Hematopoietic multipotent progenitor cell (in vitro differentiated cells): ENCODE measurements at regions not wholly inside any gene's neighbourhood (a gene's known extent, or its start where the extent isn't known, plus 50 kb on each side); places are given as distances from the start of the nearest gene placed in this dataset.

ENCODE experiments used
- DNase-seq, 3 donors: peaks; one replicate each; pipeline ENCODE4 v3.0.0-alpha.2; 2011 to 2015; ENCODE audit warnings: low read depth in 2 of 3, low spot score in 2 of 3

DNA sequence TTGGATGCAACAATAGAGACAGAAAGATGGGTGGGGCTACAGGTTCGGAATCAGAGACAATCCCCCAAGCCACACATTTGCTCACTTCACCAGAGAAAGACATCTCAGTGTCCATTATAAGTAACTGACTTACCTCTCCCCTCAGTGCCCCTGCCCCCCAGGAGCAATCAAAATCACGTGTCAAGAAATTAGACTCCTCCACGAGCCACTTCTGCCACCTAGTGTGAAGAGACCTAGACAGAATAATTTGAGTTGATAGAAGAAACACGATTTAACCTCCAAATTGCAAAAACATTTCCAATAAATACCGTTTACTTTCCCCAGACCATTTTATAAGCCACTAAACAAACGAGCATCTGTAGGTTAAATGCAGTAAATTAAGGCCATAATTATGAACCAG lies 123.2 kb downstream of the SLC30A10 start:
- no peak for DNase-seq

DNA sequence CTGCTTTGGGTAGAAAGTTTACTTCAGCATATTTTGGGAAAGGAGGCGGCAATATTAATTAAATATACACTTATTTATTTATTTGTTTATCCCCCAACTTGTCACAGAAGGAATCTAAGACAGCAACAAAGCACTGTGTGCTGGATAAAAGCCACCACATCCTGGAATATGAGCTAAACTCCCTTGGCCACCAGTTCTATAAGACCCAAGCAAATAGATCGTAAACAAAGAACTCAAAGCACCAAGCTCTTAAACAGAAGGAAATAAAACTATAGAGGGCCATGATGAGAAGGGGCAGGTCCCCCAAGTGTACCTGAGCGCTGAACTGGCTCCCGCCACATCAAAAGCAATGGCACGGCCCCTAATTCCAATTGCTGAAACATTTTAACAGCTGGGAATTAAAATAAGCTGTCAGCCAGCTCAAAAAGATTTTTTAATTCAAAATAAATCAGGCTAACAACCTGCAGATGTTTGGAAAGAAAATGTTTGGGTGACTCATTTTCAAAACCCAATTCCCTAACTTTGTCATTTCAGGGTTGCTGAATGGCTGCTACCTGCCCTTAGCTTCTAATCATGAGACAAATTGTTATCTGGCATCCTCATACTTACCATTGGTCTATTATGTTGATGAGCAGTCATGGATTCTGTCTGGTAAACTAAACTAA lies 127.1 kb downstream of the SLC30A10 start:
- no peak for DNase-seq

DNA sequence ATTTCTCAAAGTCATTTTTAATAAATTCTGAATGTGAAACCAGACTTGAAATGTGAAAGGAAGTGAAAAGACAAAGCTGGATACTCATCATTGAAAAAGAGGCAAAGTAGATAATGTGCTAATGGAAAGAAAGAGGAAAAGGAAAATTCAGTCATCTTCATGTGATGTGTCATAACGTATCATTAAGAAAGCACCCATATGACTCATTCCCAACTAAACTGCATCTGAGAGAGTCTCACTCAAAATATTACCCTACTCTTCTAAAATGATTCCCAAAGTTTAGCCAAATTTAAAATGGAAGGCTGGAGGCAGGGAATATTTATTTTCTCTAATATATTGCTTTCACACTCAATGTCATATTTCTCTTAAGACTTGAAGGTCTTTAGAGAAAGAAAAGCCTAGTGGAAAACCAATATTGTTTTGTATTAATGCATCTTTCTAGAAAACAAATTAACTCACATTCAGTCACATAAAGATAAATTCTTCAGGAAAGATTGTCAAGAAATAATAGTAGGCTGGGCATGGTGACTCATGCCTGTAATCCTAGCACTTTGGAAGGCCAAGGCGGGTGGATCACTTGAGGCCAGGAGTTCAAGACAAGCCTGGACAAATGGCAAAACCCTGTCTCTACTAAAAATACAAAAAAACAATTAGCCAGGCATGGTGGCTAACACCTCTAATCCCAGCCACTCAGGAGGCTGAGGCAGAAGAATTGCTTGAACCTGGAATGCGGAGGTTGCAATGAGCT lies 129.9 kb downstream of the SLC30A10 start:
- no peak for DNase-seq

DNA sequence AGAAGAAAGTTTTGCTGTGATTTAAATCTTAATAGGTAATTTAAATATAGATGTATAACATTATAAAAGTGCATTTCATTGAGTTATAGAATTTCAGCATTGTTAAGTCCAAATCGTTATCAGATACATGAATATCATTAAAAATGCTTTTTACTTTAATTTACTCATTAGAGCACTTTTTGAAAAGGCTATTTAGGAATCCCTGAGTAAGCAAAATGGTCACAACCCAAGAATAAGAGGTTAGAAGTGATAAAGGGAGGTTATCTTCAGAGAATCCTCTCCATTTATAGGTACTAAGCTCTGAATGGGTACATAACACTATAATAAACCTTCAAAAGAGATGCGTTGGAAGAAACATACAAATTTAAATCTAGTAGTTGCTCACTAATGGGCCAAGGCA lies 130.7 kb downstream of the SLC30A10 start:
- DNase-seq = no peak

DNA sequence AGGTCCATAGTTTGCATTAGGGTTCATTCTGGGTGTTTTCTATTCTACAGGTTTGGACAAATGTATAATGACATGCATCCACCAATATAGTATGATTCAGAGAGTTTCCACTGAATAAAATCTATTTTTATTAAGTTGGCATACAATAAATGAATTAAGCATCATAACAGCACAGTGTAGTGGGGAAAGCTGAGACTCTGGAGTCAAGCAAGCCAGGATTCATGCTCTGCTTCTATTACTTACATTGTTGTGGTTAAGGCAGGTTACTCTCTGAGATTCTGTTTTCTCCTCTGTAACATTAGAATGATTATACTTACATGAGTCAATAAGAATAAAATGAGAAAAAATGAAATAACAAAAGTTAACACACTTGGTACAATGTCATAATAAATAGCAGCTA lies 131.3 kb downstream of the SLC30A10 start:
- no peak for DNase-seq

DNA sequence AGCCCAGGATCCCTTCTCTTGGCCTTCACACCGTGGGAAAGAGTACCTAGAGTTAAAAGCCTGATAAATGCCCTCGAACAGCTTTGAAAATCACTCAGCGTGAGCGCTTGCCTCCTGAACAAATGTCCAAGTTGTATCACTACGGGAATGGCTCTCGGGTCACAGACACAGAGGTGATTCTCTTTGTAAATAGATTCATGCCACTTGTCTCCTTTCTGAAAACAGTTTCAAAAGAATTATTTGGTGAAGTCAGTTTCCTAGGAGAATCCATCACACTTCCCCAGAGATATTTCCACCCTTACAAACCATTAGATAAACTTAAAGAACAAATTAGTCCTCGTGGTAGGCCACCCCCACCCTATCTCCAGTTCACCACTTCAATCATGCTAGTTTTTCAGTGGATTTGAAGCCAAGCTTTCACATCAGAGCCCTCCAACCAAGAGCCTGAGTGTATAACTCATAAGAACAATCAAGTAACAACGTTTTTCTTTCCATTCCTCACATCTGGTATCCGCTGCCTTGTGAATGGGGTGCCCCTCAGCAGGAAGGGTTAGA lies 132.9 kb downstream of the SLC30A10 start:
- DNase-seq = no peak

DNA sequence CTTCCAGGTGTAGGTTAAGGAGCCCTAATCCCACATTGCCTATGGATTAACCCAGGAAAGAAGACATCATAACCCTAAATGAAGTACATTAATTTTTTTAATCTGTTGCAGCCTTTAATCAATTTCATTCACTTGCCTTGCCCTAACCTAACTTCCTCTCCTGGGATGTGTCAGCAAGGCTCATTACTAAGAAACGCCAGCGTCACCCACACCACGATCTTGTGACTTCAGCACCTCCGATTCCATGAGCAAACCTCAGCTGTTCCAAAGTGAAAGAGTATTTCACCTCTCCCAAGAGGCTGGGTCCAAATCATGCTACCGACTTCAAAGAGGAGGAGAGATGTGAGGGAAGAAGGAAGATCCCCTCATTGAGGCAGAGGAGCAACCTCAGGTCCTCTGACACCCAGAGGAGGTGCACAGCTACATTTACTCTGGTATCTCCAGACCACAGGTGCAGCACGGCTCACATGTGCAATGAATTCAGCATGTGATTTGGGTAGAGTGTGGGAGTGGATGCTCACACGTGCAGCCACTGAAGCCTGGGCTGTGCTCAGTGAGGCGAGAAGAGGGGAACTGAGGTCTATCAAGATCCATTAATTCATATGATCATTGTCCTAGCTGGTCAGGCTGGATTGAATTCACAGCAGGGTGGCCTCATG lies 134.1 kb downstream of the SLC30A10 start:
- DNase-seq = no peak

DNA sequence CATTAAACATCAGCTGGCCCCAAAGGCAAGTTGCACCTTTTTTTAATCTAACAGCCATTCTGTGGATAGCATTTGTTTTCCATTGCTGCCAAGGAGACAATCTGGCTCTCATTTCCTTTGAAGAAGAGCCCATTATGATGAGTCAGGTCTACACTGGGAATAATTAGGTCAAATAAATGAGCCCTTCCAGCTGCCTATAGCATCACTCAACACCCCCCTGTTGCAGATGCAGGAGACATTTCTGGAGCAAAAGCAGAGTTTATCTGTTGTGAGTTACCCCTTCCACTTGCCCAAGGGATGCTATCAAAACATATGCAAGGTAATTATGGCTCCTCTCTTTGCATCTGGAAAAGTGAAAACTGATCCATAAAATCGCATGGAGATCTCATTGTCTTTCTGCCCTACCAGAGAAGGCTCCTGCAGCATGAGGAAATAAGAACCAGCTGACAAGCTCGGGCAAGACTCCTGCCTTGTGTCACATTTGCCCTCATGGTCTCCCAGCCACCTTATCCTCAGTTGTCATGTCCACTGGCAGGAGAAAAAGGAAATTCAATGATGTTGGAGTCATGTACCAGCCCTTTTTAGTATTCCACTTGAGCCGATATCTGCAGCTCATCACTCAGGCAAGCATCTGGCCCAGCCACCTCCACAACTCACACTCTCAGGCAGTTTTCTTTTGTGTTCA lies 135.9 kb downstream of the SLC30A10 start:
- no peak for DNase-seq

DNA sequence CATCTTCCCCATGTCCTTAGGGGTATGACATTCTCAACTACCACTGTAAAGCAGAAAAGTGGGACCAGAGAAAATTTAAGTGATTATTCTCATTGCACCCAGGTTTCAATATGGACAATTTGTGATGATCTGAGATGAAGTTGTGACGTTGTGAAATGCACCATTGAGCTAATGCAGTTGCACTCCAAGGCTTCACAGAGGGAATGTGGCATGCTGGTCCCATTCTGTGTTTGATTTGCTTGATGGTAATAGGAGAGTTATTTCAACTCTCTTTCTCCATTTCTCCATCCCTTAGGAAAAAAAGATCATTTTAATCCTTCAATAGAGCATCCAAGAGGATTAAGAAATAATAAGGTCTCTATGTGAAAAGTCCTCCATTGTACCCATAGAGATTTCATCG lies 136.6 kb downstream of the SLC30A10 start:
- no peak for DNase-seq

DNA sequence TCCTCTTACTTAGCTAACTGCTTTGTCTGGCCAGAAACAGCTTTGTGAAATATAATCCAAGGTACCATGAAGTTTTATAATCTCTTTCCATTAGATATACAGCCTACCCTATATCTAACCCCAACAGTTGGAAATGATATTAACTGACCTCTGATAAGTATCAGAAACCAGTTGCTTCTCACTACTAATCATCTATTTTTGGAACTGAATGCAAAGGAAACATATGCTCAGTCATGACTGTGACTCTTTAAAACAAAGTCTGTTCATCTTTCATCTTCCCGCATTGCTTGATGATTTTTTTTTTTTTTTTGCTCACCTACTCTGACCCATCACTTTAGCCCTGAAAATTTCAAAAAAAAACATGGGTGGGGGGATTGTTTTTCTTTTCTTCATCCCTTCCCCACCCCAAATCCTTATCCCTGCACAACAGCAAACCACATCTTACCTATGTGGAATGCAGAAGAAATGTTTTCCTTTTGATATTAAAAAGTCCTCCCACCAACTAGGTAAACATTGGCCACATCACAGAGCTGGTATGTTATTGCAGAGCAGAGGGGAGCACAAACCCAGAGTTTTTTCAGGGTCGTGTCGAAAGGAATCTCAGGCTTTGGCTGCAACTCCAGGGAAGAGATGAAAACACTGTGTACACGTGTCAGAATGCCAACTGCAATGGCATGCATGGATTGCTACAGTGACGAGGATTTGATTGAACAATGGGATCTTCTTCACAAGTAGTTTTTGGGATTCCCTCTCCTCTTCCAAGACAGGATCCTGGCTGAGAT lies 137.3 kb downstream of the SLC30A10 start:
- DNase-seq = no peak

DNA sequence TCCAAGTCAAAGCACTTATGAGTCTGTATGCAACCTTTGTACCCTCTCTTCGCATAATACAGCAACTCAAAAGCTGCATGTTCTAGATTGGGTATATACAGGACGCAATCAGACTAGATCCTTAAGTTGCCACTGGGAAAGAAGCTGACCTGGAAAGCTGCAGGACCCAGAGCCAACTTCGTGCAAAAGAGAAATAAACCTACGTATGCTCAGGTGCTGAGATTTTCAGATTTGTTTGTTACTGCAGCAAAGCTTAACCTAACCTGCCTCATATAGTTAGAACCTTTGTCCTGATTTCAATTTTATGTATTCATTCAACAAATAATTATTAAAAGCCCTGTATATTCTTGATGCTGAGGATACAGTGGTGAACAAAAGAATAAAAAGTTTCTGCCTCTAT lies 139.7 kb downstream of the SLC30A10 start:
- DNase-seq = no peak

DNA sequence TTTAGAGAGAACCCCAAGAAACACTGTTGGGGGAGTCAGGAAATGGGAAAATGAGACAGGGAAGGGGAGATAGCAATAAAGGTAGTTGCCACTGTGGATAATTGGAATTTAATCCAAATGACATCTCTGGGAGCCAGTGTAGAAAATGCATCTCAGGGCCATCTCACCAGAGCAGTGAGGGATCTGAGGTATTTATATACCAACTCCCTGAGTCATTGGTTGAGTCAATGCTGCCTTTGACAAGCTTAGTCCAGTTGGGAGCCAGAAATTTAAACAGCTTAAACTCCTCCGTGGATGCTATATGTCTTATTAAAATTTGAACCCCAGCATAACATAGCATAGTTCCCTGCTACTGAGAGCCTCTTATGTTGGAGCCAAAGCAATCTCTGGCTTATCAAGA lies 140.3 kb downstream of the SLC30A10 start:
- DNase-seq = no peak

DNA sequence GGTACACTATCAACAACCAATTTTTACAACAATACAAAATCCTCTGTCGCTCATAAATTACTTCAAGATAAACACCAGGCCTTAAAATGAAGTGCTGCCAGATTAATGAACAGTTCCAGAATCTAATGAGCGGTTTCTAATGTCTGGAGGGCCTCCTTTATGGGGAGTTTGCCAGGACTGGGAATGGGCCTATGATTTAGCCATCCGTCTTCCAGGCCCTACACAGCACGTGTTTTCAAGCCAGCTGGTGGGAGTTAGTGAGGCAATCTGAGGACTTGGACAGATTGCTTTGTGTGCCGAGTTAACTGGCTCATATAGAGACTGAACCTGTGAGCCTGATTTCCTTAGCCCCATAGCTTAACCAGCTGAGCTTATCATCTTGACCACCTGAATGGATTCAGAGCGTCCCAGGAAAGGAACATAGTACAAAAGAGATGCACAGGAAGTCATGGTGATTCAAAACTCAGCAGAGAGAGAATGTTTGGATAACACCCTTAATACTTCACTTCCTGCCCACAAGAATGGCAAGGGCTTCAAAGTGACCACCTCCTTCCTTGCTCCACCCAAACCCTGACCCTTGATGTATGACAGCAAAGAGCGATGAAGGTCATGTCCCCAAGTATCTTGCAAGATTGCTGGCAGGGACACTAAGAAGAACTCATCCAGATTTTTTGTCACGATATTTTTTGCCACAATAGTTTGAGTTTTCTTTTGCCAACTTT lies 143.5 kb downstream of the SLC30A10 start:
- no peak for DNase-seq

DNA sequence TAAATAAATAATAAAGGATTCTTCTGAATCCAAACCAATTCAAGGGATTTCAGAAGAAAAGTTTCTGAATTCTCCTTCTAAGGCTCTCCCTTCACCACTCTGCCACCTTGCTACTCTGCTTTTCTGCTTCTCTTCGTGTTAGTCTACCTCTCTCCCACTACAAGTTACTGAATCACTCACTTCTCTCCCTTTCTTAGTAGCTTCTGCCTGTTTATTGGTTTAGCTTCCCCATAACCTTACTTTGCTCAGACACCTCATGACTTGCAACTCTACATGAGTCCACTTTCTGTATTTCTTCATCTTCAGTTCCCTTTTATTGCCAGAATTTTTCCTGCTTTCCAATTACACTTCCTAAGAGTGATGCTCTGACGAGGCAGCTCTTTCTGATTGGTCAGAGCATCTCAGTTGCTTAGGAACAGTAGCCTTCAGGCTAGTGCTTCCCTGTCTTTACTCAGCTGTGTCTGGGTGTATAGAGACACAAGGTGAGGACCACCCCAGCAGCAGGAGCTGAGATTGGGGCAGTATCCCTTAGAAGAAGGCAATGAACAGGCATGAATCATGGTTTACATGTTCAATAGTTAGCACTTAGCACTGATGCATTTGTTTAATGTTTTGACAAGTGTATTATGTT lies 144.6 kb downstream of the SLC30A10 start:
- DNase-seq = no peak

DNA sequence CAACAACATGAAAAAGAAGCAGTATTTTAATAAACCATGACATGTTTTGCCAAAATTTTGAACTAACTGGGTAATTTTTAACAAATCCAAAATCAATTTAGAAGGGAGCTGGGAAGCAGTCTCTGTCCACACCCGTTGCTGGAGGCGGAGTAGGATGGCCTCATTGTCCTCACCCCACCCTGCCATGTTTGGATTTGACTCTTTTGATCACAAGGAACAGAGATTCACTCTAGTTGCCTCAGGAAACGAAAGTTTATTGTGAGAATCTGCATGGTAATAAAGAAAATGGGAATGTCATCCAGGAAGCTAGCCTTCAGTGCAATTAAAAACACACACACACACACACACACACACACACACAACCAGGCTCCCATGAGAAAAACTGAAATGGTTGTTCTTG lies 145.4 kb downstream of the SLC30A10 start:
- no peak for DNase-seq

DNA sequence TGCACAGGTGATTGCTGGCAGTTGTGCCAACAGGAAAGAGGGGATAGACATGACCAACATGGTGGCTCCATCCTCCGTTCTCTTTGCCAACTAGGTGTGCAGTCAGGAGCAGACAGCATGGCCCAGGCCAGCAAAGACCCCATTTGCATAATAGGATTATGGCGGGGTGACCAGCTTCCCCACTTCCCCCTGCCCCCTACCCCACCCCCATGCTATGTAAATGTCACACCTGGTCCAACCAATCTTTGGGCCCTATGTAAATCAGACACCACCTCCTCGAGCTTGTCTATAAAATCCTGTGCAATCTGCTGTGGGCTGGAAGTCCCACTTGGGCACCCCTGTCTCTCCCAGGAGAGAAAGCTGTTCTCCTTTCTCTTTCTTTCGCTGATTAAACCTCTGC lies 146.0 kb downstream of the SLC30A10 start:
- DNase-seq = no peak

DNA sequence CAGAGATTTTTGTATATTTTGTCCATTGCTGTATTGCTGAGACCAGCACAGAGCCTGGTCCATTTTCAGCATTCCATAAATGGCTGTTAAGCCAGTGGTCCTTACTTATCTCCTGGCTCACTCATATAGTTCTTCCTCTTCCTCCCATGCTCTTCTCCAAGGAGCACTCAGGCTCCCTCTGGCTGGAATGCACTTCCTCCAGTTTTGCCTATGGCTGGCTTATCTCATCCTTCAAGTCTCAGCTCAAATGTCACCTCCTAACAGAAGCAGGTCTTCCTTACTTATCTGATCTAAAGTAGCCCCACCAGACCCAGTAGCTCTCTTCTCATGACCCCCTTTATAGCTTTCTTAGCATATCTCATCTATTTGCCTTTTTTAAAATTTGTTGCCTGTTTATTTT lies 146.9 kb downstream of the SLC30A10 start:
- no peak for DNase-seq

DNA sequence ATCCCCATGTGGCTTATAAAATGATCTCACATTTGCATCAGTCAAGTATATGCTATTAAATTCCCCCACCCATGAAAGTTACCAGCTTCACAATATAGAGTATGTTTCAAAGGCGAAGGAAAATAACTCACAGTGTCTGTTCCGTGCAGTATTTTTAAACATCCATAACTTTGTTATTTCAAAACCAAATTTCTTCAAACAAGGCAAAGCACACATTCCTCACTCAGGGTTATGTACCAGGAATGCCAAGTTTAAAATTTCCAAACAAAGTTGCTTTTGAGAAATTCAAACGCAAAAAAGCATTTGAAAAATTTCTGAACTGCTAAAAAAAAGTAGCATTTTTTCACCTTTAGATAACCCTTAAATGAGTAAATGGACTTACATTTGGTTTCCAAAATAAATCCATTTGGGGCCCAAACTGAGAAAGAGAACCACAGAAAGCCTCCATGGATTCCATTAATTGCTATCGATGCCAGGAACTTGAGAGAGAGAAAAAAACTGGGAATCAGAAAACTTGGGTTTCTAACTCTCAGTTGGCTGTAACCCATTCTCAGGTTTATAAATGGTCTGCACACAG lies 149.5 kb downstream of the SLC30A10 start:
- no peak for DNase-seq

DNA sequence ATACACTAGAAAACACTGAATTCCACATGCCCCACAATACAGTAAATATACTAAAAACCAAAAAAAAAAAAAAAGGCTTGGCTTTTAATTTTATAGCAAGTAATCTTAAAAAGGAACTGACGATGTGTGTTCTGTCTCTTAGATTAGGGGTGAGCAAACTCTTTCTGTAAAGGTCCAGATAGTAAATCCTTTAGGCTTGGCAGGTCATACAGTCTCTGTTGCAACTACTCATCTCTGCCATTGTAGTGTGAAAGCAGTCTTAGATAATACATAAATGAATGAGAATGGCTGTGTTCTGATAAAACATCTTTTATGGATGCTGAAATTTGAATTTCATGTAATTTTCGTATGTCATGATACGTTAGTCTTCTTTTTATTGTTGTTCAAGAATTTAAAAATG lies 150.2 kb downstream of the SLC30A10 start:
- DNase-seq = no peak
